ENCODE measurements at regions not wholly inside any gene's neighbourhood (a gene's known extent, or its start where the extent isn't known, plus 50 kb on each side); places are given as distances from the start of the nearest gene placed in this dataset.
A peak's percentile ranks its signal among the peaks of the same experiment; 100 is the strongest.

DNA sequence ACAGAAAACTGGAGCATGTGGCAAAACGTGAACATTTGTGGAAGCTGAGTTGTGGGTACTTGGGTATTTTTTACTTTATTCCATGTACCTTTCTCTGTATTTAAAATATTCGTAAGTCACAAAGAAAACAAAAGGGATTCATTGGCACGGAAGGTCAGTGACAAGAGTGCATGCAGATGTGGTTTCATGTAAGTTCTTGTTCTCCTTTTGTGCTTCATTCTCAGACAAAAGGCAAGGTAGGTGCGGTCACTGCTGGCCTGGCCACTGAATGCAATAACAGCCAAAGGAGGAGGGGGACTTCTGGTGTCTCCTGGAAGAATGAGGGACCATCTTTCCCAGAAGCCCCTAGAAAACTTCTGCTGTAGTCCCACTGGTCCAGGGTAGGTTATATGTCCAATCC lies 200.0 kb upstream of the TOPAZ1 start:
- H3K27ac Mint-ChIP-seq, result peak overlapping the region; percentile 43

DNA sequence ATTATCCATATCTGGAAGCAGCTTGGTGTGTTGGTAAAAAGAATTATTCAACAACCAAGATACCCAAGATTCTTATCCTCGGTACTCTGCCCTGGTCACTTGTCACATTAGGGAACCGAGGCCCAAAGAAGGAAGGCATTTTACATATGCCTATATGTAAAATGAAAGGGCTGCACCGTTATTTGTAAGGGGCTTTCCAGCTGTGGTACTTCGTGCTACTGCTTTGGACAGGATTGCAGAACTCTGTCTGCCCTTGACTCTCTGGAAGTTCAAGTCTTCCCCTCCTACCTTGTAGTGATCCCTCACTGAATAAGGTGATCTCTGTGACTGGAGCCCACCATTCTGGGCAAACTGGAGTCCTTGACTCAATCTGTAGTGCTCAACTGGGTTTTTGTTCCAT lies 198.9 kb upstream of the TOPAZ1 start:
- Mint-ChIP-seq H3K9me3 (no peaks in the 10 kb centered on the region), H3K4me1 (peaks cover 32% of the 10 kb centered on the region), H3K27ac (peak overlapping the region; percentile 72), H3K4me3 (no peak overlapping the region), H3K36me3 (no peaks in the 10 kb centered on the region), H3K27me3 (no peaks in the 10 kb centered on the region)
- DNase-seq (ENCODE audit: low spot score in 2 of 2), result no peak
- ATAC-seq (ENCODE audit: low read depth), result peak; percentile 38

More for the DNA sequence above, 200.0 kb upstream of the TOPAZ1 start:
- Mint-ChIP-seq H3K4me1 (peaks cover 32% of the 10 kb centered on the region), H3K9me3 (no peaks in the 10 kb centered on the region), H3K36me3 (no peaks in the 10 kb centered on the region), H3K4me3 (no peak overlapping the region), H3K27me3 (no peaks in the 10 kb centered on the region)
- no peak for DNase-seq (ENCODE audit: low spot score in 2 of 2)
- ATAC-seq (ENCODE audit: low read depth), result no peak

DNA sequence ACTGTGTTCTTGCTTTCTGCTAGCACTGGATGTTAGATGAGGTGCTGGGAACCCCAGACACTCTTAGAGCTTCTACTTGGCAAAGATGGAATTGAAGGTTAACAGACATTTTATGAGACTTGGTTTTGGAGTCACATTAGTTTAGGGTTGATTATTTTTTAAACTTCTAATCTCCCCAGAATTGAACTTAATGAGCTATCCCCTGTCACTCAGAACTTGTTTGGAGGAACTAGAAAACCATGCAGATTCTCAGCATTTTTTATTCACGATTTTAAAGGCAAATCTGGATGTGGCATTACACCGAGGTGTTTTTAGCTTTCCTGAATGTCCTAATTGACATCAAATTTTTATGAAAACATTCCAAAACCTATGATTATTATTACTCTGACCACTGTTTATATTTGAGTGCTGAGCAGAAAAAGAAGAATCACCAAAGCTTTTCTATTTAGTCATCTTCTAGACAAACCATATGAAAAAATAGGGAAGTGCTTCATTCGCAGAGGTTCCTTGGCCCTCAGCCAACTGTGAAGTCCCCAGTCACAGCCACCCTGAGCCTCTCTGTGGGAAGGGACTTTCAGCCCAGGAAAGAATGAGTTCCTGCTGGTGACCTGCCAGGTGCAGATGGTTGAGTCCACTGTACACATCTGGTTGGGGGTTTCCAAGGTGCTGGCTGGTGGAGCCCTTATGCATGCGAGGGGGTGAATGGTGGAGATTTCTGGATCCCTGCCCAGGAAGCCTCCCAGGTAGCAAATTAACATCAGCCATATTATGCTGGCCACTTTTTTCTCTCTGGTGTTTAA lies 196.0 kb upstream of the TOPAZ1 start:
- Mint-ChIP-seq H3K27ac (peak overlapping the region; percentile 92), H3K36me3 (no peaks in the 10 kb centered on the region), H3K4me3 (no peak overlapping the region), H3K4me1 (peaks cover 36% of the 10 kb centered on the region), H3K27me3 (no peaks in the 10 kb centered on the region), H3K9me3 (no peaks in the 10 kb centered on the region)
- DNase-seq (ENCODE audit: low spot score in 2 of 2) (peak; percentile 75 to 93), ATAC-seq (ENCODE audit: low read depth) (peak; percentile 98)

DNA sequence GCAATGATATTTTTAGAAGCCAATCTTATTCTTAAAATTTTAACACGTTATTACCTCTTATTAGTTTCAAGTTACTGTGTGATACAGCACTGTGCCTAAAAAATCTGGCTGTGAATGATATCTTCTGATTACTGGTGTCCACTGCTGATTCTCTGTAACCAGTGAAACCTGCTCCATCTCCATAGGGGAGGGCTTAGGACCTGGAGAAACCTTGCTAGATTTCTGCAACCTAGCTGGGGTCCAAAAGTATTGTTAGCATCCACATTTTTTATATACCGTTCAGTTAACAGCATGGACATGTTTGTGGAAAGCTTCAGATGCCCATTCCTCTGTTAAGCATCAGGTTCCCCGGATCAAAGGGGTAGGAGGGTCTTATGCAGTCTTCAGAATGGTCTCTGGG lies 193.9 kb upstream of the TOPAZ1 start:
- no peak for ATAC-seq (ENCODE audit: low read depth)
- Mint-ChIP-seq H3K4me1 (peaks cover 23% of the 10 kb centered on the region), H3K9me3 (no peaks in the 10 kb centered on the region), H3K27ac (peak overlapping the region; percentile 84), H3K36me3 (no peaks in the 10 kb centered on the region), H3K27me3 (no peaks in the 10 kb centered on the region), H3K4me3 (no peak overlapping the region)
- no peak for DNase-seq (ENCODE audit: low spot score in 2 of 2)

DNA sequence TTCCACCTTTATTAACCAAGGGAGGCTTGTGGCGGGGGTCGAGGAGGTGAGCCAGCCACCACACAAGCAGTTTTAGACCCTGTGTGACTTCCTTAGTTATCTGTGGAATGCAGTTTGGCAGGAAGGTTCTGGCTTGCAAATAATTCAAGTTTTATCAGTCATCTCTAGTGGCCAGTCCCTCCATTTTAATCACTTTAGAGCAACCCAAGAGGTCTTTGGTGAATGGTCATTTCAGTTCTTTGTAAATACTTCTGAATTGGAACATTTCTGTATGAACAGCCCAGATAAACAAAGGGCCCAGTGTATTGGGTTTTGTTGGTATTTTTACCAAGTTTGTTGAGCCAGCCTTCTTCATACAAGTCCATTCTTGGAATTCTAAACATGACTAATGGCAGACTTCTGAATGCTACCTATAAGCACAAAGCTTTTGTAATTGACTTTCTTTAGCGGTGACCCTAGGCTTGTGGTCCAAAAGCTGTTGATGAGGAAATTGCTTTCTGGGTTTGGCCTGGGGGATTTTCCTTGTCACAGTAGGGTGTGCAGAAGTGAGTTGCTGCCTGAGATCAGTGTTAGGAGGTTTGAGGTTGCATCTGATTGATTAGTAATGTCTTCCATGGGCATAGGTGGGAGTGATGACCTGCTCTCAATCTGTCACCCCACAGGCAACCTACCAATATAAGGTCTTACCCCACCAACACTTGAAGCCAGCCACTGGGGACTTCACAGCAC lies 193.3 kb upstream of the TOPAZ1 start:
- DNase-seq (ENCODE audit: low spot score in 2 of 2), result no peak
- ATAC-seq (ENCODE audit: low read depth), result no peak
- no peaks in the 10 kb centered on the region for H3K9me3 Mint-ChIP-seq
- H3K27me3 Mint-ChIP-seq, result no peaks in the 10 kb centered on the region
- no peaks in the 10 kb centered on the region for H3K36me3 Mint-ChIP-seq
- peak overlapping the region; percentile 84 for H3K27ac Mint-ChIP-seq
- H3K4me3 Mint-ChIP-seq, result no peak overlapping the region
- peaks cover 21% of the 10 kb centered on the region for H3K4me1 Mint-ChIP-seq

DNA sequence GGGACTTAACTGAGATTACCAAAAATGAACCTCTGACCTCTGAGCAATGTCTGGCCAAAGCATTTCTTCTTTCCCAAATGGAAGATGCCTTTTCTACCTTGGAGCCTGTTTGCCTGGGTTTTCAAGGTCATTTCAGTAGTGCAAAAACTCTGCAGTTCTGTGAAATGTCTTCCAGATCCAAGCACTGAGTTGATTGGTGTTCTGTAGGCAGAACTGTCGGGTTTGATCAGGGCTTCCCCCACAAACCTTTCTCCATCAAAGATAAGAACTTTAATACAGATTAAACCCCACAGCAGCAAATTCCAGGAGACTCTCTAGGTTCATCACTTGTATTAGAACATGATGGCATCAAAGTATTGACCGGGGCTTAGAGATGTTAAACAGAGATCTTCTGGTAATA lies 192.7 kb upstream of the TOPAZ1 start:
- H3K27ac Mint-ChIP-seq, result peak overlapping the region; percentile 24
- no peaks in the 10 kb centered on the region for H3K27me3 Mint-ChIP-seq
- DNase-seq (ENCODE audit: low spot score in 2 of 2) (no peak), ATAC-seq (ENCODE audit: low read depth) (no peak)
- no peak overlapping the region for H3K4me3 Mint-ChIP-seq
- peaks cover 21% of the 10 kb centered on the region for H3K4me1 Mint-ChIP-seq
- no peaks in the 10 kb centered on the region for H3K36me3 Mint-ChIP-seq
- H3K9me3 Mint-ChIP-seq, result no peaks in the 10 kb centered on the region

DNA sequence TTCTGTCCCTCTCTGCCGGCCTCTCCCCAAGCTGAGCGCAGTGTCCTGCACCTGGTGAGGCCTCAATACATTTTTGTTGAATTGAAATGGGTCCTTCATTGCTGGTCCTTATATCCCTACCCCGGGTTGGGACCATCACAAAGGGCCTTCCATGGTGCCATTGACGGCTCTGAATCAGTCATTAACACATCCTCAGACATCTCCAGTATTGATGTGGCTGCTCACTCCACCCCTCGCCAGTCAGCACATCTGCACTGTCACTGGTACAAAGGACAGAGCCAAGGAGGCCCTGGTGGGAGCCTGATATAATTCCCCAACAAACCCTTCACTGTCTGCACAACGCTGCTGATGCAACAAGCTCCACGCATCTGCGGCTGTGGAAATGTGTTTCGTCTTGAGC lies 191.6 kb upstream of the TOPAZ1 start:
- H3K27ac Mint-ChIP-seq, result no peak overlapping the region
- H3K4me1 Mint-ChIP-seq, result peaks cover 18% of the 10 kb centered on the region
- no peaks in the 10 kb centered on the region for H3K27me3 Mint-ChIP-seq
- H3K9me3 Mint-ChIP-seq, result no peaks in the 10 kb centered on the region
- DNase-seq (ENCODE audit: low spot score in 2 of 2) (no peak), ATAC-seq (ENCODE audit: low read depth) (no peak)
- no peak overlapping the region for H3K4me3 Mint-ChIP-seq
- H3K36me3 Mint-ChIP-seq, result no peaks in the 10 kb centered on the region

DNA sequence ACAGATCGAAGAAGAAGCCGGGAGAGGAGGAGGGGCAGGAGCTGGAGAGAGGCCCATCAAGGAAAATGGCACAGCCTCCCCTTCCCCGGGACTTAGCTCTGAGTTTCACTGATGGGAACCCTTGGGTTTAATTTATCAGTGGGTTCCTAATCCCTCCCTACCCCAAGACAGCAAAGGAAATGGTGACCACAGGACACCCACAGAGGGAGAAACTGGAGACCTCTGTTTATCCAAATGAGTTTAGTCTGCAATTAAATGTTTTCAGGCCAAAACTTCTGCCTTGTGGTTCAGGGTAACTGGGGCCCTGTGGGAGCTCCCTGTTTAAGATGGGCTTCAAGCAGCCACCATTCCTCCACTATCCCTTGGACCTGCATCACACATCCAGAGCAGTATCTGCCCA lies 190.8 kb upstream of the TOPAZ1 start:
- H3K4me3 Mint-ChIP-seq, result no peak overlapping the region
- DNase-seq (ENCODE audit: low spot score in 2 of 2) (no peak), ATAC-seq (ENCODE audit: low read depth) (no peak)
- H3K27ac Mint-ChIP-seq, result no peak overlapping the region
- no peaks in the 10 kb centered on the region for H3K36me3 Mint-ChIP-seq
- H3K27me3 Mint-ChIP-seq, result no peaks in the 10 kb centered on the region
- H3K9me3 Mint-ChIP-seq, result no peaks in the 10 kb centered on the region
- peaks cover 12% of the 10 kb centered on the region for H3K4me1 Mint-ChIP-seq

DNA sequence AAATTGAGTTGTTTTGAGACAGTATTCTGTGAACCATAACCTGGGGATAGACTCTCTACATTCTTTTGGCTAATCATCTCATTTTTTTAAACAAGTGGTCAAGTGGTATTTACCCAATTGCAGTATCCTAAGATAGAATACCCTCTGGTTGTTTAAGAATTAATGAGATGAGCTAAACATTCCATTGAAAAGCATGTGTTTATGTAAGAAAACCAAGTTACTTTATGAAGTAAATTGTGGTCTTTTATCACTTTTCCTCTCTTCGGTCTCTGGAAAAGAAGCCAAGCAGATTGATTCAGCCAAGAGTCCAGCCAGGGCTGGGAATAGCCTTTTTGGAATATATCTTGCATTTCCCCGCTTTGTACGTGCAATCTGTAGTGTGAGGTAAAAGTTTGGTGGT lies 185.7 kb upstream of the TOPAZ1 start:
- Mint-ChIP-seq H3K9me3 (no peaks in the 10 kb centered on the region), H3K27me3 (no peaks in the 10 kb centered on the region), H3K4me1 (peaks cover 22% of the 10 kb centered on the region), H3K27ac (no peak overlapping the region), H3K4me3 (no peak overlapping the region), H3K36me3 (no peaks in the 10 kb centered on the region)
- no peak for ATAC-seq (ENCODE audit: low read depth)
- DNase-seq (ENCODE audit: low spot score in 2 of 2), result no peak

DNA sequence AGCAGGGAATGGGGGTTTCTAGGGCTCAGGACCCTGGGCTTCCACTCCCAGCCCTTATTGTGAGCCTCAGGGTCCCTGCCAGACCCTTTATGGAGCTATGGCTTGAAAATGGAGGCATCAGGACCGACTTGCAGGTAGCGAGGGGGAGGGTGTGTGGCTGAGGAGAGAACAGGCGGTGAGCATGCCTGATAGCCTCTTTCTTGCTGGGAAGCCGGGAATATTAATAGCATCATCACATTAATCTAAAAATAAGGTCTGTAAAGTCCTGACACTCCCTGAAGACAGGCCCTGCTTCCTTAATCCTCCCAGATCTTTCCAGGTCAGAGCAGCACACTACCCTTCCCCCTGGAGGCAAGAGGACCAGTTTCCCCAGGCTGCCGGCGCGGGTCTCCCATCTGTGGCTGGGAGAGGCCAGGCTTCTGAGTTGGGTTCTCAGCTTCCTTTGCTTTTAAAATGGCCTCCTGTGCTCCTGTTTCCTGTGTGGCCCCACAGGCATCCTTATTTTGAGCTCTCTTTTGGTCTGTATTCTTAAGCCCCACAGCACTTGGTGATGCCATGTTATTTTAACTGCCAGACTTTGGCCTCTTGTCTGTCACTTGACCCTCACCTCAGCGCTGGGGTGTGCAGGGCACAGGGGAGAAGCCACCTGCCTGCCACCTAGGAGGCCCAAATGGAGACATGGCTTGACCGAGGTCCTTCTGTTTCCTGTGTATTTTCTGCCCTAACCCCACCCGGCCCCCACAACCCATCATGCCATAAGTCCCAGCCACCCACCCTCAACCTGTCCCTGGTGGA lies 185.0 kb upstream of the TOPAZ1 start:
- peaks cover 22% of the 10 kb centered on the region for H3K4me1 Mint-ChIP-seq
- ATAC-seq (ENCODE audit: low read depth) (no peak), DNase-seq (ENCODE audit: low spot score in 2 of 2) (no peak)
- no peak overlapping the region for H3K4me3 Mint-ChIP-seq
- H3K9me3 Mint-ChIP-seq, result no peaks in the 10 kb centered on the region
- no peaks in the 10 kb centered on the region for H3K36me3 Mint-ChIP-seq
- H3K27me3 Mint-ChIP-seq, result no peaks in the 10 kb centered on the region
- H3K27ac Mint-ChIP-seq, result no peak overlapping the region

DNA sequence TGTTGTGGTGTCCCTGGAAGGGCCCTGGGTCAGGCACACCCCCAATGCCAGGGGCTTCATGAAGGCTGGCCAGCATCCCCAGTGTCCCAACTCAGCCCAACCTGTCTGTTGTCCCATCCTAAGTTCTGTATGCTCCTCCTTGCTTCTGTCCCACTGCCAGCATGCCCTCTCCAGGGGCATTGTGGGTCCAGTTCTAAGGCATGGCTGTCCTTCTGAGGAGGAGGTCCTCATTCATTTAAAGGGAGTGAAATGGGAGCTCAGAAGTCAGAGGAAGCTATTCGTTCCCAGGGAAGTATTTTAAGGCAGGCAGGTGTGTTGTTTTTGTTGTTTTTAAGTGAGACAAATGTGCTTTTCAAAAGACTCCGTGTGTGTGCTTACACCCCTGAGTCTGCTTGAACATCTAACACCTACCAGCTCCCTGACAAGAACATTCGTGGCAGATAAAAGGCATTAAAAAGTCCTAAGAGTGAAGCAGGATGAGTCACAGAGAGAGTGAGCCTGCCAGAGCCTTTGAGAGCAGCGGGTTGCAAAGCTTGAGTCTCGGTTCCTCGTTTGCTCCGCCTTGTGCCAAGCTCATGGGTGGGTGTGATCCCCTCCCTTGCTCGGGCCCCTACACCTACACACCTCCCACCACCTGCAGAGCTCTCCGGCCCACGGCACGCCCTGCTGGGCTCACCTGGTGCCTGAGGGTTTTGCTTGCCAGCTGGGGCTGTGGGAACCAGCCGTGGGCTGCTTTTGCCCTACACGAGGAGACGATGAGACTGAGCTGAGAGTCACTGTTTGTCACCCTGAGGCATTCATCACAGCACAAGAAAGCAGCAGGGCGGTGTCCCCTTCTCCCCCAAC lies 183.4 kb upstream of the TOPAZ1 start:
- ATAC-seq (ENCODE audit: low read depth) (peak; percentile 92), DNase-seq (ENCODE audit: low spot score in 2 of 2) (peak; percentile 58 to 60)
- no peaks in the 10 kb centered on the region for H3K27me3 Mint-ChIP-seq
- H3K9me3 Mint-ChIP-seq, result no peaks in the 10 kb centered on the region
- peak overlapping the region; percentile 67 for H3K4me3 Mint-ChIP-seq
- peaks cover 22% of the 10 kb centered on the region for H3K4me1 Mint-ChIP-seq
- no peaks in the 10 kb centered on the region for H3K36me3 Mint-ChIP-seq
- peak overlapping the region; percentile 12 for H3K27ac Mint-ChIP-seq

DNA sequence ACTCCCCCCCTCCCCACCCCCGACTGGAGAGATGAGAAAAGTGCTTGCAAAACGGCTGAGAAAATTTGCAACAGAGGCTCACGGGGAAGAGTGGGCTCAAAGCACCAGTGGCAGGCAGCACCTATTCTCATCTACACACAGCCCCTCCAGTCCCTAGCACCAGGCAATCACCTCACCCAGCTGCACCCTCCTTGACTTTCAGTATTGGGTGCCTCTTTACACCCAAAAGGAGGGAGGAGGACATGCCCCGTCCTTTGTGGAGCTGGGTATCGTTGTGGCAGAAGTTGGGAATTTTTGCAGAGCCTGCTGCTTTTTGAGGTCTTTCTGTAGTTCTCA lies 182.8 kb upstream of the TOPAZ1 start:
- Mint-ChIP-seq H3K27me3 (peaks cover 1% of the 10 kb centered on the region), H3K9me3 (no peaks in the 10 kb centered on the region), H3K36me3 (no peaks in the 10 kb centered on the region), H3K27ac (peak overlapping the region; percentile 5), H3K4me1 (peaks cover 22% of the 10 kb centered on the region), H3K4me3 (no peak overlapping the region)
- DNase-seq (ENCODE audit: low spot score in 2 of 2) (peak in 1 of 2 donors; percentile 17), ATAC-seq (ENCODE audit: low read depth) (peak; percentile 17)

DNA sequence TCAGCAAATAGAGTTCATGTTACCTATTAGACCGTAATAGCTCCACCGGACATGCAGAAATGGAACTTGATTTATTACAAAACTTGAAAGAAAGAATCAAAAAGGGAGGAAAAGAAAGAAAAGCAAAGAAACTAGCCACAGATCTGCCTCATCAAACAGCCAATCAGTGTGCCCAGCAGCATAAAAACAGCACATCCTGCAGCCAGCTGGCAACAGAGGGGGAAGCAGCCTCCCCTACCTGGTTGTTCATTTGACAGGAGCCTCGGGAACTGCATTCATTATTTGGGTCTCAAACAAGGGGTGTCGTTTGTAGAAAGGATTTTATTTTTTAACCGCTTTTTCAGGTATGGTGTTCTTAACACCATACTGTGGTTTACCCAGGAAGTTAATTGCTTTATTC lies 181.5 kb upstream of the TOPAZ1 start:
- Mint-ChIP-seq H3K4me1 (peaks cover 22% of the 10 kb centered on the region), H3K9me3 (no peaks in the 10 kb centered on the region), H3K27me3 (peaks cover 1% of the 10 kb centered on the region), H3K36me3 (no peaks in the 10 kb centered on the region), H3K27ac (peak overlapping the region; percentile 67), H3K4me3 (no peak overlapping the region)
- ATAC-seq (ENCODE audit: low read depth) (no peak), DNase-seq (ENCODE audit: low spot score in 2 of 2) (no peak)

Measured in memory B cell (primary cell).